A549 (cell line): ENCODE measurements at regions not wholly inside any gene's neighbourhood (a gene's known extent, or its start where the extent isn't known, plus 50 kb on each side); places are given as distances from the start of the nearest gene placed in this dataset.
A peak's percentile ranks its signal among the peaks of the same experiment; 100 is the strongest.

ENCODE experiments used
- ATAC-seq, 2 experiments: fragments of 200-7000 bp in 1 of 2; fragments of >200 bp in 1 of 2; cut with Nextera tagmentation in 1 of 2; cut with Tn5 transposase in 1 of 2; 3 replicates each; pipeline versions ENCODE4 v1.8.0 to v1.9.1; 2018 to 2020; ENCODE audit warnings: mild to moderate bottlenecking in 1 of 2, moderate library complexity in 1 of 2
- CTCF ChIA-PET: fragments of 300-600 bp; sonication (Branson Sonifier 250); formaldehyde crosslinking; extraction: SDS; loops from one replicate; lab custom pipeline; 2021; ENCODE audit warnings: antibody characterized with exemption, inconsistent platforms; lab: Yijun Ruan, JAX
- POLR2A ChIA-PET: fragments of 350-600 bp; formaldehyde crosslinking; extraction: SDS; loops from one replicate; lab custom pipeline; 2021; ENCODE audit warnings: antibody characterized with exemption, inconsistent platforms; lab: Yijun Ruan, JAX
- DNase-seq, 2 experiments: peaks; one replicate each; pipeline versions ENCODE4 v3.0.0 to v3.0.0-alpha.2; 2011 to 2016; ENCODE audit warnings: low read depth in 1 of 2, low spot score in 1 of 2
- FAIRE-seq: peaks from 2 replicates; lab custom pipeline; 2011; peaks lifted over from hg19 to GRCh38; lab: Jason Lieb, UNC
- H3K27ac ChIP-seq, 2 experiments: fragments of >200 bp; sonication (Bioruptor Twin); formaldehyde crosslinking; 3 replicates each; pipeline ENCODE4 v1.5.1; 2016 to 2017
- H3K4me1 ChIP-seq: fragments of >200 bp; sonication (Bioruptor Twin); formaldehyde crosslinking; 3 replicates; pipeline ENCODE4 v1.6.1; 2016
- H3K4me2 ChIP-seq: fragments of >200 bp; sonication (Bioruptor Twin); formaldehyde crosslinking; 3 replicates; pipeline ENCODE4 v1.6.1; 2016
- H3K4me3 ChIP-seq: fragments of >200 bp; sonication (Bioruptor Twin); formaldehyde crosslinking; 3 replicates; pipeline ENCODE4 v1.5.1; 2016
- H3K9me3 ChIP-seq: fragments of >200 bp; sonication (Bioruptor Twin); formaldehyde crosslinking; 3 replicates; pipeline ENCODE4 v1.6.1; 2016
- CBX2 ChIP-seq: fragments of 200-600 bp; sonication (generic); IDR thresholded peaks from 2 replicates; pipeline ENCODE4 v1.6.1; 2016; ENCODE audit warnings: low read depth, mild to moderate bottlenecking, borderline replicate concordance
- CBX8 ChIP-seq: fragments of 200-600 bp; sonication (generic); IDR thresholded peaks from 2 replicates; pipeline ENCODE4 v1.6.1; 2016
- CEBPB ChIP-seq, 2 experiments: fragments of >200 bp in 1 of 2; sonication (Bioruptor Twin) in 1 of 2; formaldehyde crosslinking in 1 of 2; IDR thresholded peaks; 2 replicates each; pipeline ENCODE4 v1.6.1; 2012 to 2016
- CTCF ChIP-seq: fragments of >200 bp; sonication (Bioruptor Twin); formaldehyde crosslinking; IDR thresholded peaks from 3 replicates; pipeline ENCODE4 v1.5.1; 2016
- EHMT2 ChIP-seq: fragments of 200-600 bp; sonication (generic); IDR thresholded peaks from 2 replicates; pipeline ENCODE4 v1.6.1; 2016; ENCODE audit warnings: antibody characterized with exemption, low read depth, mild to moderate bottlenecking, moderate library complexity
- ELK1 ChIP-seq: fragments of 150-350 bp; IDR thresholded peaks from 2 replicates; pipeline ENCODE4 v1.6.1; 2014; ENCODE audit warnings: low read depth, mild to moderate bottlenecking, low read length
- ESRRA ChIP-seq: fragments of 150-350 bp; IDR thresholded peaks from 2 replicates; pipeline ENCODE4 v1.6.1; 2014; ENCODE audit warnings: mild to moderate bottlenecking, low read length, borderline replicate concordance
- HDAC2 ChIP-seq: fragments of 200-600 bp; sonication (generic); IDR thresholded peaks from 2 replicates; pipeline ENCODE4 v1.6.1; 2016
- HEYL ChIP-seq: fragments of 250-450 bp; sonication (Bioruptor Pico); IDR thresholded peaks from 2 replicates; pipeline ENCODE4 v1.8.0; 2021; ENCODE audit warnings: mild to moderate bottlenecking, moderate library complexity
- HOXB13 ChIP-seq: fragments of 250-450 bp; sonication (Bioruptor Pico); IDR thresholded peaks from 2 replicates; pipeline ENCODE4 v1.5.0; 2020; ENCODE audit warnings: low read depth, mild to moderate bottlenecking, moderate library complexity
- JUN ChIP-seq, 2 experiments: fragments of >200 bp; sonication (Bioruptor Twin); formaldehyde crosslinking; IDR thresholded peaks; 2 replicates in 1 of 2; 3 replicates in 1 of 2; pipeline ENCODE4 v1.6.1; 2016 to 2017
- JUNB ChIP-seq: fragments of >200 bp; sonication (Bioruptor Twin); formaldehyde crosslinking; IDR thresholded peaks from 2 replicates; pipeline ENCODE4 v1.6.1; 2016
- KDM1A ChIP-seq: fragments of 200-600 bp; sonication (generic); IDR thresholded peaks from 2 replicates; pipeline ENCODE4 v1.6.1; 2016; ENCODE audit warnings: low read depth, mild to moderate bottlenecking
- KDM5A ChIP-seq: fragments of 200-600 bp; sonication (generic); IDR thresholded peaks from 2 replicates; pipeline ENCODE4 v1.6.1; 2016; ENCODE audit warnings: antibody characterized with exemption, mild to moderate bottlenecking
- NFE2L2 ChIP-seq: fragments of 150-350 bp; conservative IDR thresholded peaks from 2 replicates; pipeline ENCODE4 v1.6.1; 2014; ENCODE audit warnings: low read length
- NR3C1 ChIP-seq: fragments of >200 bp; sonication (Bioruptor Twin); formaldehyde crosslinking; IDR thresholded peaks from 3 replicates; pipeline ENCODE4 v1.6.1; 2017
- RARB ChIP-seq: fragments of 250-450 bp; sonication (Bioruptor Pico); IDR thresholded peaks from 2 replicates; pipeline ENCODE4 v1.8.0; 2021; ENCODE audit warnings: mild to moderate bottlenecking, moderate library complexity
- TFCP2L1 ChIP-seq: fragments of 250-450 bp; sonication (Bioruptor Pico); IDR thresholded peaks from 2 replicates; pipeline ENCODE4 v1.5.0; 2021; ENCODE audit warnings: mild to moderate bottlenecking
- TP53 ChIP-seq: fragments of 250-450 bp; sonication (Bioruptor Pico); IDR thresholded peaks from 2 replicates; pipeline ENCODE4 v1.5.0; 2021; ENCODE audit warnings: mild to moderate bottlenecking, moderate library complexity
- ZC3H11A ChIP-seq: fragments of 450-650 bp; IDR thresholded peaks from 2 replicates; pipeline ENCODE4 v1.6.1; 2014; ENCODE audit warnings: antibody characterized with exemption, mild to moderate bottlenecking
- whole genome bisulfite sequencing: methylation state at CpG from one replicate; pipeline ENCODE4 v1.1.6; 2017; ENCODE audit errors: missing lambda C conversion rate; 5-methylcytosine and 5-hydroxymethylcytosine counted together

GRCh38 chr1:11340233-11340632, 67.2 kb downstream of the UBIAD1 start:
- no peak for TF ChIP-seq EHMT2
- TF ChIP-seq HDAC2, result no peak
- no peak for TF ChIP-seq KDM1A
- Histone ChIP-seq H3K9me3 (no peaks in the 10 kb centered on the region), H3K27ac (no peak overlapping the region), H3K4me3 (no peak overlapping the region), H3K4me1 (no peaks in the 10 kb centered on the region), H3K4me2 (peak overlapping the region; percentile 19; the same call in 1 of the 3 replicates)
- 27% methylated on average over 4 of the region's 4 CpGs for WGBS
- POLR2A ChIA-PET, result interaction anchor here (1.1 kb wide), 1 partner anchor 355 kb away, joined by 3 read pairs; no protein-coding TSS in a partner anchor
- CTCF ChIA-PET, result interaction anchor here (0.6 to 1.7 kb wide), 2 partner anchors 13 to 18 kb away, joined by 3 to 6 read pairs; no protein-coding TSS in a partner anchor
- DNase-seq, result no peak
- FAIRE-seq, result no peak
- no peak for ATAC-seq

GRCh38 chr1:11341901-11342552, 69.0 kb downstream of the UBIAD1 start:
- 27% methylated on average over 5 of the region's 6 CpGs for WGBS
- no peak for ATAC-seq
- no peak overlapping the region for H3K4me2 ChIP-seq
- no peaks in the 10 kb centered on the region for H3K4me1 ChIP-seq
- H3K27ac ChIP-seq, result no peak overlapping the region
- DNase-seq, result no peak
- ChIA-PET CTCF (interaction anchor here (0.9 kb wide), 1 partner anchor 300 kb away, joined by 3 read pairs; no protein-coding TSS in a partner anchor), POLR2A (no interaction called here)
- no peak for FAIRE-seq
- no peak for TF ChIP-seq CEBPB (IDR thresholded peaks at IDR 0.05)
- no peak for TF ChIP-seq HOXB13 (CRISPR knock-in tag)
- TF ChIP-seq NFE2L2, result no peak
- TF ChIP-seq ZC3H11A, result no peak
- no peak for TF ChIP-seq TFCP2L1
- no peak for TF ChIP-seq CBX2
- no peak for TF ChIP-seq CTCF
- TF ChIP-seq NR3C1, result no peak
- no peak for TF ChIP-seq TP53 (CRISPR knock-in tag)
- H3K4me3 ChIP-seq, result no peak overlapping the region
- no peaks in the 10 kb centered on the region for H3K9me3 ChIP-seq

DNA sequence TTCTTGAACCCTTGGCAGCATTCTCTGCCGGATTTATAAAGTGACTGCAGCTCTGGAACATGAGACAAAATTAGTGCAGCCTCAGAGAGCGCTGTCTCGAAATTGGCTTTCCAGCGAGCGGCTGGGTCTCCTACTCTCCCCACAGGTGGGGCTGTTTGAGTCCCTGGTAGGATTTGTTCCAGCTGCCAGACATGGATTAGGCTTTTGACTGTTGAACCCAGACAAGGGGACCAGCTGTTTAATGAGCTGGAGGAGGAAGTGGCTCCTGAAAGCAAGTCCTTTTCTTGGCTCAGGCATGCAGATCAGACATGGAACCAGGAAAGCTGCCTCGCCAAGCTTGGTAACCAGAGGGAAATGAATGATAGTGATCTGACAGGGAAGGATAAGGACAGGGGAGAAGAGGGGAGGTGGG, 69.6 kb downstream of the UBIAD1 start:
- ChIA-PET POLR2A (no interaction called here), CTCF (interaction anchor here (0.9 kb wide), 1 partner anchor 12 kb away, joined by 4 read pairs; no protein-coding TSS in a partner anchor)
- Histone ChIP-seq H3K4me2 (no peak overlapping the region), H3K9me3 (no peaks in the 10 kb centered on the region), H3K27ac (no peak overlapping the region), H3K4me3 (no peak overlapping the region), H3K4me1 (no peaks in the 10 kb centered on the region)
- 60% methylated on average over 3 of the region's 6 CpGs for WGBS
- no peak for FAIRE-seq
- DNase-seq, result no peak
- no peak for TF ChIP-seq NR3C1
- no peak for TF ChIP-seq KDM5A
- TF ChIP-seq ELK1, result no peak
- TF ChIP-seq RARB, result no peak
- no peak for TF ChIP-seq HOXB13 (CRISPR knock-in tag)
- TF ChIP-seq CBX8, result no peak
- TF ChIP-seq ESRRA, result no peak
- TF ChIP-seq JUN (IDR thresholded peaks at IDR 0.05), result no peak
- TF ChIP-seq HEYL (CRISPR knock-in tag), result no peak
- no peak for TF ChIP-seq JUNB
- ATAC-seq, result no peak
